ENCODE measurements at regions not wholly inside any gene's neighbourhood (a gene's known extent, or its start where the extent isn't known, plus 50 kb on each side); places are given as distances from the start of the nearest gene placed in this dataset.

DNA sequence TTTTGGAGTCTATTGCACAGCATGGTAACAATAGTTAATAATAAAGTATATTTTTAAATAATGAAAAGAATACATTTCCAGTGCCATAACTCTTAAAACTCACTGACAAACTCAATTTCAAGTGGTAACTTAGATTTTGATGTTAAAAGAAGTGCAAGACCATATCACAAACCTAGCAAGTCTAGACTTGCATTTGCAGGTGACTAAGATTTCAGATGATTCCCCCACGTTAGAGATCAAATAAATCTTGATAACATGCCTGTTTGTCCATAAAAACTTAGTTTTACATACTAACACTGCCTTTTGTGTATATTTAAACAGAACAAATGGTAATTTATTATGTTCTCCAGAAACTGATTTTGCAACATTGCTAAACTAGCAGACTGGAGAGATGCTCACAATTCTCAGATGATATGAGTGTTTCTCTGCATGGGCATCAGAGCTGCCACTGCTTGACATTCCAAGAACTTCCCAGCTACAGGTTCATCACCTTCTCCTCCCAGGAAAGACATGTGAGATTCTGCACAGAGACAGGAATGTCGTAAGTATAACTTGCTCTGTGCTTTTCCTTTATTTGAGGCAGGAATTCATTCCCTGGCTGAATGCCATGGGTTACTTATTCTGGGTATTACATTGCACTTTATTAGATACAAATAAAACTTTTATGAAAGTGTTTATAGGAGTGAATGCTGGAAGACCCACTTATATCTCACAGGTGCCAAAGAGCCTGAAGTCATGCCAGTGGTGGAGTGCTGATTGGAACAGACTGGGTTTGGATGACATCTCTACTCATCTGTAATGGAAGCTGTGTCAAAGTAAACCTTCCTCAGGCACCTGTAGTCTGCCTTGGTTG lies 160.2 kb upstream of the FOXA2 start:
- FAIRE-seq: no peak

DNA sequence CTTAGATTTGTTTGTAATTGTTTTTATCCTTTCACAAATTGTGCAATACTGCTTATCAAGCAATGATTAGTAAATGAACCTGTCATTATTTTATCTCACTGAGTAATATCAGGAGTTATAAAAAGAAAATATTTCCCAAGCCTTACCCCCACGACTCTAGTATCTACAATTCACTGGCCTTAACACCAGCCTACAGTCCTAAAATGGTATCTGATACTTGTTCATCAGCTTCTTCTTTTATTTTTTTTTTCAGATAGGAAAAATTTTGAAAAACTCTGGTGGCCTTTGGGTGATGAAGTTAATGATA lies 160.8 kb upstream of the FOXA2 start:
- no peak for FAIRE-seq

DNA sequence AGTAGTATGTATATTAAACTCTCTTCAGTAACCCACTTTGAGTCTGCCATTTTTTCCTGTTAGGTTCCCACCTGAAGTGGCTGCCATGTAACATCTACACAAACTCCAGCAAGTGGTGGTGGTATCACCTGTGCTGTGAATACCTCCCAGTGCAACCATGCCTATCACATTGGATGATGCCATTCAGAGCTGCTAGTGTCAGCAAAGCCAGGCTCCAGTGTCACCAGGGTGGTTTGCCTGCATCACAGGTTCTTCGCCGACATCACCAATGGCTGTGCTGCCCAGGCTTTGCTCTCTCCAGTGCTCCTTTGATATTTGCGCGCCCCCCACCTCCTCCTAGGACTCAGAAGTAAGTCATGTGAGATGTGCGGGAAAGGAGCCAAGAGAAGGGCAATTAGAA lies 162.6 kb upstream of the FOXA2 start:
- FAIRE-seq: no peak

DNA sequence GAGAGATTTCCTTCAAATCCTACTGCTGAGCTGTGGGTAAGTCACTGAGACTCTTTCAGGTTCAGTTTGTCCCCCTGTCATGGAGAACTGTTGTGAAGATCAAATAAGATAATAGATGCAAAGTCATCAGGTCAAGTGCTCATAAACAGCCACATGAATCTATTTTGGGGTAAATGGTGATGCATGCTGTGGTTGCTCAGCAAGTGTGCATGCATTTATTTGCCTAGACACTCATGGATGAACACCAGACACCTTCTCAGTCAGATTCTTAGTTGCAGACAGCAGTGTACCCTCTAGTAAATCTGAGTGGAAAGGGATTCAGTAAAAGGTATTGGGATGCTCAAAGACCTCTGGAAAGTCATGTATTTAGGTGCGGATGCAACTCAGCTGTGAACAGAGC lies 168.0 kb upstream of the FOXA2 start:
- FAIRE-seq: no peak

- no peak for FAIRE-seq
These were observed 173.2 kb upstream of the FOXA2 start for GRCh38 chr20:22757424-22758183.

GRCh38 chr20:22758815-22759214 lies 174.4 kb upstream of the FOXA2 start:
- FAIRE-seq: no peak

DNA sequence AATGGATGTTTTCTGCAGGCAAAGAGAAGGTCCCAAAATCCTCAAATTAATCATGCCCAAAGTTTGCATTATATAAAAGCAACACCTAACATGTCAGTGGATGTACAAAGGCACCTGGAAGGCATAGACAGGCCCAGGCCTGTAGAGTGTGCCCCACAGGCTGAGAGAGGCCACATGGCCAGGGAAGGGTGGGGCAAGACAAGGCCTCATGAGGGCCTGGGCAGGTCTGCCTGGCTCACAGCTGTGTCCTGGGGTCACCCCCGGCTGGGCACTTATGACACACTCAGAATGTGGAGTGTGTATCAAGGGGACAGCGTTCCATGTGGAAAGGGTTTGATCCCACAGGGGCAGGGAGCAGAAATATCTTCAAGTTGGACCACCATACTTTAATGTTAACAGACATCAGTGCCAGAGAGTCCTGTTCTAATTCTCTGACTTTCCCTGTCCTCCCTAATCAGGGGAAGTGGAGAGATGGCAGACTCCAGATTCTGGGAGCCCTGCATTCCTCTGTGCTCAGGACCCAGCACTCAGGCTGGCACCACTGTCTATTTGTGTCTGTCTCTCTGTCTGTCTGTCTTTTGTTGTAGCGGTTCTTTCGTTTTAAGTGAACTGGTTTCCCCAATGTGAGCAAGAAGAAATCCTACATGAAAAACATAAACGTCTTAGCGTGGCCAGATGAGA lies 178.3 kb upstream of the FOXA2 start:
- FAIRE-seq: no peak

- no peak for FAIRE-seq
These were observed 179.0 kb upstream of the FOXA2 start for GRCh38 chr20:22763257-22763906.

DNA sequence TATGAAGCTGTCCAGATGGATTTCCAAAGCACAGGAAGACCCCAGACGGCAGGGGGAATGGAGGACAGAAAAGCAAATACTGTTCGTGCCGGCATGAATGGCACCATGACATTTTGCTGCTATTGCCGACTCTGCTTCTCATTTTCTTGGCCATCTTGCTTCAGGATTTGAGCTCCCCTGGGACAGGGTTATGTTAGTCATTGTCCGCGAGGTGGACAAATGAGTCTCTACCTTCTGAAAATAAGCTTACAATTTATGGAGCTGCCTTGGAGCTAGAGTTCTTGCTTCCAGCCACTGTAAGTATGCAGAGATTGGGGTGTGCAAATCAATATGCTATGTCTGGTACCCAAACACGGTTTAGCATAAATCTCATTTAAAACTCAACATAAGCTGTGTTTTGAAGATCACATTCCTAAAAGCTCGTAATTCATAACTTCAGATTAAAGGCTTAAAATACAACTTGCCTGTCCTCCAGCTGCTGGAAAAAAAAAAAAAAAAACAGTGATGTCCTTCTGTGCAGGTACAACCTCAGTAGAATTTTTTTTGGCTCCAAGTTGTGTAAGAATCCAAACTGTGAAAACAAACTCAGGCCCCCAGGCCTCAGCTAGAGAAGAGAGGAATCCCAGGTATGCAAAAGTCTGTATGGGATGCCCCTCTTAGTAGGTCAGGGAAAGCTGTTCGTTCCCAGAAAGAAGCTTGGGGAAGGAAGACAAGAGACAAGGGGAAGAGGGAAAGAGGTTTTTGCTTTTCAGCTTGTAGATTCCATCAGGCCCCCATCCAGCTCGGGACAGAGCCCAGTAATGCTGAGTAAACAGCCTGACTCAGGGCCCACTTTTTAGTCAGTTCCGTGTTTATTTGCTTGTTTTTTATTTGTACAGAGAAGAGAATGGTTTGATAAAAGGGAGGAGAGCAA lies 184.2 kb upstream of the FOXA2 start:
- no peak for FAIRE-seq

DNA sequence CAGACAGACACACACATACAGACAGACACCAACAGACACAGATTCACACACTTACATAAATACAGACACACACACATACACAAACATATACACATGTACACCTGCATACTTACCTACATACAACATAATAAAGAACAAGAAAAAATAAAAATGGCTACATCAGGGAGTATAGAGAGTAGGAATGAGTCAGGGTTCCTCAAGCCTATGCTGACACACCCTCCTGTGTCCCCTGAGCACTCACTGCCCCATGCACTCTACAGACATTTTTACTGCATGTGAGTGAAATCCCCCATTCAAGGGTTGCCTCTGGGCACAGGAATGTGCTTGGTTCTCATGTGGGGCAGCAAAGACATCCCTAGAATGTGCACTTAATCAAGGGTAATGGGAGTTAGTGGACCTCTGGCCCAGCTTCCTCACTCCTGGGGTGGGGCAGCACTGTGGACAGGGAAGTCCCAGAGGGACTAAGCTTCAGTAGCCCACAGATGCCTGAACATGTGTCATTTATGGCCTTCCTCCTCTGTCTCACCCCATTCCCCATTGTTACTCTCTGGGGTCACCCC lies 185.9 kb upstream of the FOXA2 start:
- FAIRE-seq: no peak

GRCh38 chr20:22771706-22772105 lies 187.3 kb upstream of the FOXA2 start:
- no peak for FAIRE-seq

GRCh38 chr20:22773344-22773743 lies 189.0 kb upstream of the FOXA2 start:
- FAIRE-seq: no peak

DNA sequence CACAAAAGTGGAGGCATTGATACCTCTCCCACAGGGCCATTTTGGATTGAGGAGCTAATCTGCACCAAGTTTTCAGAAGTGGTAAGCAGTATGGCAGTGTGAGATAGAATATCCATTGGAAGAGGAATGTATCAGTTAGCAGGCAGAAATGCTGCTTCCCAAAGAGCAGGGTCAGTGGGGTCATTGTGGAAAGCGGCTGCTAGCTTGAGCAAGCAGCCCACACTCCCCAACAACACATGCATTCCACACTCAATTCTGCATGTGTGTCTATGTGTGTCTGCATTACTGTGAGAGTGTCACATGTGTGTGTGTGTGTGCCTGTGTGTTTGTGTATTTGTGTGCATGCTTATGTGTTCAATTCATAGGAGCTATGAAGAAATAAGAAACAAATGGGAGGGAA lies 190.9 kb upstream of the FOXA2 start:
- FAIRE-seq: no peak

GRCh38 chr20:22775671-22776139 lies 191.3 kb upstream of the FOXA2 start:
- FAIRE-seq: no peak

DNA sequence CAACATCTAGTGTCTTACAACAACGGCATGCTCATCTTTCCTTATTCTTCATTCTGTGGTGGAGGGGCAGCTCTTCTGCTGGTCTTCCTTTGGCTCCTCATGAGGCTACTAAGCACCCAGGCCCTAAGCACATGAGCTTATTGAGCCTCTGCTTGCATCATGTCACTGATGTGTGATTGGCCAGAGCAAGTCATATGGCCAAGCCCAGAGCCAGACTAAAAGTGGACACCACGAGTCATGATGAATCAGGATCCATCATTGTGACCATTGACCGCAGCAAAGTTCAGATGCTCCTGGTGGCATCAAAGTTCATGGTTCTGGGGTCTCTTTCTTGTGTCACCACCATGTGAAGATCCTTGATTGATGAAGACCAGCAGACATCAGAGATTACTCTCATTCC lies 192.0 kb upstream of the FOXA2 start:
- FAIRE-seq: no peak

- no peak for FAIRE-seq
These were observed 195.5 kb upstream of the FOXA2 start for GRCh38 chr20:22779878-22780277.

DNA sequence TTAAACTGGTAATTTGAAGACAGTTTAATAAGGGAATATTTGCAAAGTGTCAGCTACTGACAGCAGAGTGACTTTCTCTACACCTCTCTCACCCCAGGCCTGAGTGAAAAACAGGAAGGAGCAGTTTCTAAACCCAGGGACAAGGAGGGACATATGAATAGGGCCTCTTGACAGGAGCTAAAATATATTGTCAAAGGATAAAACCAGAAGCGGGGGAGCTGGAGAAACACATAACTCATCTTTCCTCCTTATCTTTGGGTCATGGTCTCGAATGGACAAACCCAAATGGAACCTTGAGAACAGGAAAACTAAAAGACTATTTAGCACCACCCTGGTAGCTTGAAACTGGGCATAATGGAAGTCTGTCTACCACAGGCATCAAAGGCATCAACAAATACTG lies 197.5 kb upstream of the FOXA2 start:
- FAIRE-seq: no peak

GRCh38 chr20:22789676-22790075 lies 205.3 kb upstream of the FOXA2 start:
- no peak for FAIRE-seq

- FAIRE-seq: no peak
These were observed 207.0 kb upstream of the FOXA2 start for GRCh38 chr20:22791396-22791795.

DNA sequence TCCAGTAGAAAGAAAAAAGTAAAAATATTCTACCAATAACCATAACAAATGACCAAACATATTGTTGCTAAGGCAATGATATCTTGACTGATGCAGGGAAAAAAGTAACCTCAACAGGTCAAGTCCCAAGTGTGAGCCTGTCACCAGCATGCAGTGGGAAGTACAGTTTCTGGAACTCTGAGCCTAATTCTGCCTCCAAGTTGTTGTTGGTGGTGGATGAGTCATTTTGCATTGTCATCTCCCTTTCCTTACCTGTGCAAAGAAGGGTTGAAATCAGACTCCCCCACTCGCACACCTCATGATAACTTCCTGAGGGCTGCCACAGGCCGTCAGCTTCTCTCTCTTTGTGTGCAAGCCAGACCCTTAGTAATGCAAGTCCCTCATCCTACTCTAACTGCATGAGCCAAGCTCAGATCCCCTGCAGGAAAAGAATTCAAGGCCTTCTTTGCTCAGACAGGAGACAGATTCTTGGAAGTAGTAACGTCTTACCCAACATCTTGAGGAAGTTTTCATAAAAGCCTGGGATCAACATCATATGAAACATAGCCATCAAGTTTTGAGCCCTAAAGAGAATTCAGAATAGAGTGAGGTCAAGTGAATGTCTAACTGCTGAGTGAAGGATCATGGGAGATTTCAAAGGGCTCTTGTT lies 207.6 kb upstream of the FOXA2 start:
- no peak for FAIRE-seq

GRCh38 chr20:22794200-22794599 lies 209.8 kb upstream of the FOXA2 start:
- no peak for FAIRE-seq

Measured in islet of Langerhans (tissue), 1 donor.